OCI-LY7 (cell line): ENCODE measurements at regions not wholly inside any gene's neighbourhood (a gene's known extent, or its start where the extent isn't known, plus 50 kb on each side); places are given as distances from the start of the nearest gene placed in this dataset.

ENCODE experiments used
- BruUV-seq: library from RNA; stranded (reverse); fragments of 400-500 nt; replicated peaks from 2 replicates; lab custom pipeline; 2021; lab: Mats Ljungman, UMichigan
- CTCF ChIA-PET: fragments of 300-600 bp; sonication (Branson Sonifier 250); formaldehyde crosslinking; loops from one replicate; lab custom pipeline; 2022; ENCODE audit warnings: antibody characterized with exemption; ENCODE audit not compliant: unreplicated experiment; lab: Charles Lee
- POLR2A ChIA-PET: fragments of 300-600 bp; sonication (Branson Sonifier 250); formaldehyde crosslinking; loops from one replicate; lab custom pipeline; 2022; ENCODE audit warnings: antibody characterized with exemption; lab: Charles Lee
- DNase-seq: peaks from one replicate; pipeline ENCODE4 v3.0.0-alpha.2; 2015; ENCODE audit warnings: low spot score
- H2AFZ ChIP-seq: fragments of 200-600 bp; sonication (generic), shearing (Covaris generic); 2 replicates; pipeline ENCODE4 v1.6.1; 2014; ENCODE audit warnings: mild to moderate bottlenecking, antibody characterized with exemption, low read length, moderate library complexity
- H3K27ac ChIP-seq: fragments of 200-600 bp; sonication (generic); 2 replicates; pipeline ENCODE4 v1.5.1; 2014; ENCODE audit warnings: mixed run types, low read depth, mild to moderate bottlenecking, moderate library complexity, low read length, inconsistent platforms; ENCODE audit not compliant: poor library complexity, severe bottlenecking
- H3K36me3 ChIP-seq: fragments of 200-600 bp; sonication (generic); 2 replicates; pipeline ENCODE4 v1.6.1; 2014; ENCODE audit warnings: mild to moderate bottlenecking, antibody characterized with exemption, low read length, moderate library complexity, mixed read lengths; ENCODE audit not compliant: insufficient read depth
- H3K4me1 ChIP-seq: fragments of 200-600 bp; sonication (generic); 2 replicates; pipeline ENCODE4 v1.5.1; 2014; ENCODE audit warnings: mild to moderate bottlenecking, low read length; ENCODE audit not compliant: insufficient read depth, poor library complexity, severe bottlenecking
- H3K4me2 ChIP-seq: fragments of 200-600 bp; sonication (generic); 2 replicates; pipeline ENCODE4 v1.6.1; 2014; ENCODE audit warnings: mild to moderate bottlenecking, low read length
- H3K4me3 ChIP-seq: fragments of 200-600 bp; sonication (generic); 2 replicates; pipeline ENCODE4 v1.5.1; 2014; ENCODE audit warnings: mild to moderate bottlenecking, low read depth, low read length; ENCODE audit not compliant: poor library complexity, severe bottlenecking
- H3K79me2 ChIP-seq: fragments of 200-600 bp; sonication (generic); 2 replicates; pipeline ENCODE4 v1.6.1; 2016; ENCODE audit warnings: low read depth, mild to moderate bottlenecking, low read length, moderate library complexity, mixed read lengths; ENCODE audit not compliant: insufficient read depth
- H3K9me2 ChIP-seq: fragments of 200-600 bp; sonication (generic); 2 replicates; pipeline ENCODE4 v1.6.1; 2016; ENCODE audit warnings: mild to moderate bottlenecking, low read length, mixed read lengths; ENCODE audit not compliant: insufficient read depth
- H3K9me3 ChIP-seq: fragments of 200-600 bp; sonication (generic); 2 replicates; pipeline ENCODE4 v1.6.1; 2014; ENCODE audit warnings: mild to moderate bottlenecking, mixed run types, low read length, mixed read lengths
- H4K20me1 ChIP-seq: fragments of 200-600 bp; sonication (generic); 2 replicates; pipeline ENCODE4 v1.6.1; 2014; ENCODE audit warnings: mild to moderate bottlenecking, antibody characterized with exemption, low read length, moderate library complexity, mixed read lengths; ENCODE audit not compliant: insufficient read depth
- EZH2phosphoT487 ChIP-seq: fragments of 200-600 bp; sonication (generic); IDR thresholded peaks from 2 replicates; pipeline ENCODE4 v1.6.1; 2018; ENCODE audit warnings: low read depth, borderline replicate concordance, mild to moderate bottlenecking, mixed run types, antibody characterized with exemption, low read length, moderate library complexity, mixed read lengths
- intact Hi-C: fragments of 100-400 bp; cut with micrococcal nuclease; formaldehyde crosslinking; loops from one replicate; pipeline ENCODE4 v1.10.0; 2022; ENCODE audit not compliant: unreplicated experiment
- TF ChIP-seq, protein P1 (sequence below): fragments of 200-600 bp; sonication (generic); conservative IDR thresholded peaks from 2 replicates; pipeline ENCODE4 v1.5.1; 2014; ENCODE audit warnings: mild to moderate bottlenecking, antibody characterized with exemption, low read length, moderate library complexity, mixed read lengths

DNA sequence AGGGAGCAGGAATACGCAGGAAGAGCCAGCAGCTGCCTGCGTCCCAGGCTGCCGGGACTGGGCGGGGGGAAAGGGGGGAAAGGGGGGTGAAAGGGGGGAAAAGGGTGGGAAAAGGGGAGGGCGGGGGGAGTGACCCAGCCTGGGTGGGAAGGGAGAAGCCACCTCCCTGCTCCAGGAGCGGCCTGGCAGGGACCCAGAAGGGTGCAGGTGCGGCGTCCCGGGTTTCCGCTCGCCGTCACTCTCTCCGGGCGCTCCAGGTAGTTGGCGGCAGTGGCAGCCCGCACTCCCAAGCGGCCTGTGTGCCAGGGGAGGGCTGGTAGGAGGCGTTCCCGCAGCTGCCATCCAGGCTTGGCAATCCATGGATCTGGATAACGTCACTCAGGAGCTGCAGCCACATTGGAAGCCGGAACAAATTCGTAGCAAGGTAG, 141.0 kb upstream of the NGF start:
- Histone ChIP-seq H2AFZ (no peak overlapping the region), H3K4me3 (no peak overlapping the region), H3K9me2 (no peaks in the 10 kb centered on the region), H3K36me3 (no peaks in the 10 kb centered on the region), H3K27ac (no peak overlapping the region), H3K79me2 (no peaks in the 10 kb centered on the region), H4K20me1 (no peaks in the 10 kb centered on the region), H3K4me1 (no peaks in the 10 kb centered on the region), H3K4me2 (no peak overlapping the region), H3K9me3 (no peaks in the 10 kb centered on the region)
- DNase-seq: no peak
- ChIA-PET CTCF (no interaction called here), POLR2A (no interaction called here)
- intact Hi-C loops: no loop called here
- no TSS peak for BruUV-seq
- TF ChIP-seq, protein P1, sequence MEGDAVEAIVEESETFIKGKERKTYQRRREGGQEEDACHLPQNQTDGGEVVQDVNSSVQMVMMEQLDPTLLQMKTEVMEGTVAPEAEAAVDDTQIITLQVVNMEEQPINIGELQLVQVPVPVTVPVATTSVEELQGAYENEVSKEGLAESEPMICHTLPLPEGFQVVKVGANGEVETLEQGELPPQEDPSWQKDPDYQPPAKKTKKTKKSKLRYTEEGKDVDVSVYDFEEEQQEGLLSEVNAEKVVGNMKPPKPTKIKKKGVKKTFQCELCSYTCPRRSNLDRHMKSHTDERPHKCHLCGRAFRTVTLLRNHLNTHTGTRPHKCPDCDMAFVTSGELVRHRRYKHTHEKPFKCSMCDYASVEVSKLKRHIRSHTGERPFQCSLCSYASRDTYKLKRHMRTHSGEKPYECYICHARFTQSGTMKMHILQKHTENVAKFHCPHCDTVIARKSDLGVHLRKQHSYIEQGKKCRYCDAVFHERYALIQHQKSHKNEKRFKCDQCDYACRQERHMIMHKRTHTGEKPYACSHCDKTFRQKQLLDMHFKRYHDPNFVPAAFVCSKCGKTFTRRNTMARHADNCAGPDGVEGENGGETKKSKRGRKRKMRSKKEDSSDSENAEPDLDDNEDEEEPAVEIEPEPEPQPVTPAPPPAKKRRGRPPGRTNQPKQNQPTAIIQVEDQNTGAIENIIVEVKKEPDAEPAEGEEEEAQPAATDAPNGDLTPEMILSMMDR: no peak
- no peak for TF ChIP-seq EZH2phosphoT487

DNA sequence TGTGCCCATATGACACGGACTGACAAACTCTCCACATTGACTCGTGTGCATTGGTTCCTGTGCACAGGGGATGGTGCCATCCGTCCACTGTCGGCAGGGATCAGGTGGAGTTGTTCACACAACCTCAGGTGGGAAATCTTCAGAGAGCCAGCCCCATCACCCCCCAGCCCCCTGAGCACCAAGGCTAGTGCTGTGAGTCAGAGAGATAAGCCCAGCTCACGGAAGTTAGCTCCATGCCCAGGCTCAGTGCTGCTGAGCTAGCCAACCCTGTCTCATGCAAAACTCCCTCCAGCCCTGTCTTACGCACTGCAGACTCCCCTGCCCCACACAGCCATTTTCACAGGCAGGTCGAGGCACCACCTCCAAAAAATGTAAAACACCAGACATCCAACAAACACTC, 139.0 kb upstream of the NGF start:
- CTCF ChIA-PET: interaction anchor here (0.8 kb wide), 1 partner anchor 11 kb away, joined by 3 read pairs; no protein-coding TSS in a partner anchor
- no peak for TF ChIP-seq EZH2phosphoT487
- TF ChIP-seq, protein P1: no peak
- no TSS peak for BruUV-seq
- Histone ChIP-seq H3K4me3 (no peak overlapping the region), H3K36me3 (no peaks in the 10 kb centered on the region), H3K4me2 (no peak overlapping the region), H3K9me2 (no peaks in the 10 kb centered on the region), H3K9me3 (no peaks in the 10 kb centered on the region), H3K79me2 (no peaks in the 10 kb centered on the region), H4K20me1 (no peaks in the 10 kb centered on the region), H3K27ac (no peak overlapping the region), H2AFZ (no peak overlapping the region), H3K4me1 (no peaks in the 10 kb centered on the region)
- POLR2A ChIA-PET: no interaction called here
- no peak for DNase-seq
- intact Hi-C loops: no loop called here

DNA sequence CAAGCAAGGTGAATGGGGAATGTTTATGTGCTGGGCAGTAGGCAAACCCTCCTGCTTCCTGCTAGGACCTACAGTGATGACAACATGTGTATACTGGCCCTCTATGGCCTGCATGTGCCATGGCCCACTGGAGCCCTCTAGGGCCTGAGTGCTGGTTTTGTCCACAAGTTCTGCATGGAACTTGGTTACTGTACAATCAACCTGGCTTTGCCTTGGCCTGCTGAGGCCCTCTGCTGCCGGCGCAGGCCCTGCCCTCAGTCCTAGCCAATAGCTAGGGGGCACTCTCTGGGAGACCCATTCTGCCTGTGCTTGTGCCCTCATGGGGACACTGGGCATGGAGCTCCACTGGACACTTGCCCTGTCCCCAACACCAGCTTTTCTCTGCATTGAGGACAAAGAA, 138.6 kb upstream of the NGF start:
- no peak overlapping the region for H3K4me3 ChIP-seq
- no peaks in the 10 kb centered on the region for H3K9me3 ChIP-seq
- no peaks in the 10 kb centered on the region for H3K36me3 ChIP-seq
- H2AFZ ChIP-seq: no peak overlapping the region
- TF ChIP-seq EZH2phosphoT487: no peak
- TF ChIP-seq, protein P1: 0 out of 2 replicates have a peak, but pooled peaks have one; percentile 23
- no peaks in the 10 kb centered on the region for H4K20me1 ChIP-seq
- no peak overlapping the region for H3K27ac ChIP-seq
- intact Hi-C loops: no loop called here
- ChIA-PET POLR2A (no interaction called here), CTCF (interaction anchor here (0.8 kb wide), 1 partner anchor 11 kb away, joined by 3 read pairs; no protein-coding TSS in a partner anchor)
- no peaks in the 10 kb centered on the region for H3K79me2 ChIP-seq
- DNase-seq: peak; percentile 13
- H3K9me2 ChIP-seq: no peaks in the 10 kb centered on the region
- no TSS peak for BruUV-seq
- H3K4me2 ChIP-seq: no peak overlapping the region
- no peaks in the 10 kb centered on the region for H3K4me1 ChIP-seq
